NCI-H2196 (cell line): ENCODE measurements at regions not wholly inside any gene's neighbourhood (a gene's known extent, or its start where the extent isn't known, plus 50 kb on each side); places are given as distances from the start of the nearest gene placed in this dataset.

Source experiments
- DNase-seq: peaks from one replicate; lab custom pipeline; 2025; ENCODE audit not compliant: unreplicated experiment; lab: John Stamatoyannopoulos, UW

DNA sequence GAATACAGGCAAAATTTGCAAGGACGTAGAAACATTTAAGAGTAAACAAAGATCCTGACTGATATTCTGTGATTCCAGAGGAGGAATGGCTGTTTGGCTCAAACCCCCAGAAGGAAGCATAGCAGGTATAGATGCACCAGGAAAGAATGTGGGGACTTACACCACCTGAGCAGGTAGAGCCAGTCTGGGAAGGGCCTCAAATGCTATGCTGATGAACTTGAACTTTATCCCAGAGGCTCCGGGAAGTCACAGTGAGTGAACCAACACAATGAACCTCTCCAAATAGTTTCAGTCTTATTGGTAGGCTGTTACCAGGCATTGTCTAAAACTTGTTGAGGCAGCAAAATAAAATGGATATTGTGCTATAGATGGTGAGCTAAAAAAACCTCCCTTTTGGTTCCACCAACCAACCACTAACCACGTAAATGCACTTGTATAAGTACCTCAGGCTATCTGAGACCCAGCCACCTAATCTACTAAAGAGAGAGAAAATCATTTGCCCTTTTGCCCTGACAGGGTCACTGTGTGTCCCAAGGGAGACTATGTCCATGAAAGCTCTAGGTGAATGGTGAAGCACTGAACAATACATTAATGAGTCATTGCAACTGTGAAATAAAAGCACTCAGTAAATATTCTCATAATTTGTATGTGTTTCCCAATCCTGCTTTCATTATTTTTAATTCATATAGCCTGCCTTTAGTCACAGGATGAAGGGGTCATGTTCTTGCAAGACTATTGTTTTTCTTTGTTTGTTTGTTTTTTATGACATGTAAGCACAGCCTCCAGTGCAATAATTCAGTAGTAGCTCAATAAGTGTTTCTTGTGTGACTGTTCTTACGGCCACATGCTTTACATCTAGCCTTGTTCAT, 911.6 kb downstream of the EPHA4 start:
- no peak for DNase-seq

DNA sequence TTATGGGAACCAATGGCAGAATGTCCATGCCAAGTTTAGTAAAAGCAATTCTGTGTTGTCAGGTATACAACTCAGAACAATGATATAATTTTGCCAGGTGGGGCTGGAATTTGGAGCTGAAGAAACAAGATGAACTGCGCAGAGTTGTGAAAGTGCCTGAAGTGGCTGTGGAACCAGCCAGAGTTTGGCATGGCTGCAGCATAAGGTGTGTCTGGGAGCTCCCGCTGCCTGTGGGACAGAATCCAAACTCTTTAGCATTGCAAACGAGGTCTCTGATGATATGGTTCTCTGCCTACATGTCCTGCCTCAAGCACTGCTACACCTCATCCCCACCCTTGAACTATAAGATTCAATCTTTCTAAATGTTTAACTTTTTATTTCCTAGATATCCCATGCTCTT, 909.7 kb downstream of the EPHA4 start:
- DNase-seq = no peak

DNA sequence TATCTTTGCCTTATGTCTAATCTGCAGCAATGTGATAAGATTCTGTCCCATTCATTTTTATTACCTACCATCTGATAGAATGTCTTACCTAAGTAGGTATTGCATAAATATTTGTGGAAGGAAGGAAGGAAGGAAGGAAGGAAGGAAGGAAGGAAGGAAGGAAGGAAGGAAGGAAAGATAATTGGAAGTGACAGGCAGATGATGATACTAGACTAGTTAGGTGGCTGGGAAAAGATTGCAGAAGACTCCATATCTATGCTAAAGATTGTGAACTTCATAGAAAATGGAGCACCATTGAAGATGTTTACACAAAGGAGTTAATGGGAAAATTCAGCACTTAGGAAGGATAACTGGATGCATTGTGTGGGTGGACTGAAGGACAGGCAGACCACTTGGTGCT, 909.0 kb downstream of the EPHA4 start:
- no peak for DNase-seq

DNA sequence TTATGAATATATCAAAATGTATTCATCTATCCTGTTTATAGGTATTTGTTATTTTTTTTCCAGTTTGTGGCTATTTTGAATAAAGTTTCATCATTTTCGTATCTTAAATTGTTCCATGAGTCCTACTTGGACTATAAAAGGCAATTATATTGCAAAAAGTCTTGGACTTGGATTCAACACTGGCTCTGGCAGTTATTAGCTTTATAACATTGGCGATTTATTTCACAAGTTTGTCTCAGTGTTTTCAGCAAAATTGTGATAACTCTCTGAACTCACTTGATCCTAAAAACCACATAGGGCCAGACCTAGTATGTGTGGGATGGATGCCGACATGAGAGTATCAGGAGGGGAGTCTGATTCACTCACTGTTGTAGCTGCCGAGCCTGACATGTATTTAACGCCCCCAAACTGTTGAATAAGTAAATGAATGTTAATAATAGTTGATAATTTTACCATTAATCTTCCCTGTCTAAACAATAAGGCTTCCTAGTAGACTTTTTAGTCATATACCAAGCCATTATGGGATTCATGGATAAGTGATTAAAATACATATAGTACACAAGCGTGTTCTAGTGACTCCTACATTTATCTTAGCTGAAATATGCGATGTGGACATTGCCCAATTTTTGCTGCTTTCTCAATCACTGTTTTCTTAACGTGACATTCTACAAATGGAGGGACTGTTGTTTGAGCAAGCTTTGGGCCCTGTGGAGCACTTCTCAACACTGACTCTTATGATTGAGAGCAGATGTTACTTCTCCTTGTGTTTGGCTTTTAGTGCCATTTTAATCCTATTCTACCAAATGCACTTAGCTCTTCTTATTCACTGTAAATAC, 907.6 kb downstream of the EPHA4 start:
- DNase-seq = no peak

DNA sequence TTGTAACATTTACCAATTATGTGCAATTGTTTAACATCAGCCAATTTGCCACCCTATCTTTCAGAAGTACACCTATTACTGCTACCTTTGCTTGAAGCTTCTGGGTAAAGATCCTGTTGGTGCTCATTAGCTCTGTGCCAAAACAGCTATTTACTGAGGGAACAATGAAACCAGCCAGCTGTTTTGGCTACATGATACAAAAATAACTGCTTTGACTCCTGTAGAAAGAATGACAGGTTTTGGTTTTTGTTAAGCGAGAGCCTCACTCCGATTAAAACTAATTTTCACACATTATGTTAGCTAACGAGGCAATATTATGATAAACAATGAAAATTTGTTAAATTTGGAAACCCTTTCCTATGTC, 907.0 kb downstream of the EPHA4 start:
- DNase-seq = peak; percentile 21

DNA sequence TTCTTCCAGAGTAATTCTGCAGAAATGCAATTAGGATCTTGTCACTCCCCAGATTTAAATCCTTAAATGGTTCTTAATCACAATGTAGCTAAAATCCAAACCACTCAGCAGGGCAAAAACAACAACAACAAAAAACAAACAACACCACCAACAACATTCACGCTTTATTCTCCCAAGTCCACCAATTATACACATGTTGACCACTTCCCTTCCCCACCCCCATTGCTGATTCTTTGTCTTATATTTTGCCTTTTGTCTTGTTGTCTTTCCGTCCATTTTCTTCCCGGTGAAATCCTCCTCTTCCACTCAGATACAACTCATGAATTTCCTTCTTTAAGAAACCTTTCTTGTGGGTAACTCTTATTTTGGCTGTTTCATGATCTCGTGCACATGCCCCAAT, 902.8 kb downstream of the EPHA4 start:
- no peak for DNase-seq

DNA sequence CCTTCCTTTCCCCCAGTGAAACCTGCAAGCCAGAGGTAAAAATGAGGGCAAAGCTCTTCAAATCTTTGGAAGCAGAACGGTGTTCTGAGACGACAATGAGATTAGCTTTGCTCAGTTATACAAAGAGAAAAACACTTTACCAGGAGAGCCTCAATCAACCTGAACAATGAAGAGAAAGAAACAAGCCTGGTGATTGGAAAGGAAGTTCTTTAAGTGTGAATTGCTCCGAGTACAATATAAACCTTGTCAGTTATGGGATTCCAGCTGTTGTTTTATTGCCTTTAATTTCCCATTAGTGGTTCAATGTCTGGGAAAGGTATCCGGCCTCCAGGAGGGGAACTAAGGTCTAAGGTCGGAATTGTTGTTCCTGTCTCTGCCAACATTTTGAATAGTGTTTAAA, 901.6 kb downstream of the EPHA4 start:
- peak; percentile 33 for DNase-seq

DNA sequence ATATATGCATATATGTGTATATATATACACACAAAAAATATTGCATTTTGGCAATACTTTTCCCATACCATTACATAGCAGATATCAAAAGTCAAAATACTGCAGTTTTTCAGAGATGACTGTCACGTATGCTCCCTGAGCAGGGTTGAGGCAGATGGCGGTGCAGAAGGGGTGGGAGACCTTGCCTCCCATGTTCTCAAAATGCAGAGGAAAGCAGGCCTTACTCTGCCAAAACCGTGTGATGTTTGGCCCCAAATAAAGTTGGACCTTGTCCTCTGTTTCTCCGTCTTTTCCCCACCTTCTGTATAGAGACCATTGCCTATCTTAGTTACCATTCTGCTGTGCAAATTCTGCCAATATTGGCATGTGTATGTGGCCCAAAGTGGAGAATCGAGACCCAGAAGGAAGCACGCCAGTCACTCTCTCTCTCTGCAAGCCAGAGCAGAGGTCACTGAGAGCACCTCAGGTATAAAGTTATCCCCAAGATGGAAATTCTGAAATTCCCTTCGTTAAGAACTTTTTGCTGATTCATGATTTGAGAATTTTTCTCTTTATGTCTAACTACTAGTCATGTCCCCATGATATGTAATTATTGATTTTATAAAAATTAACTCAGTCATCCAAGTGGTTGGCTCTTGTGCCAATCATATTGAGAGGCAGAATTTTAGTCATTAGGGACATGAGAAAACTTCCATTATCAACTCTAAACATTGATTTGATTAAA, 898.8 kb downstream of the EPHA4 start:
- DNase-seq = no peak

DNA sequence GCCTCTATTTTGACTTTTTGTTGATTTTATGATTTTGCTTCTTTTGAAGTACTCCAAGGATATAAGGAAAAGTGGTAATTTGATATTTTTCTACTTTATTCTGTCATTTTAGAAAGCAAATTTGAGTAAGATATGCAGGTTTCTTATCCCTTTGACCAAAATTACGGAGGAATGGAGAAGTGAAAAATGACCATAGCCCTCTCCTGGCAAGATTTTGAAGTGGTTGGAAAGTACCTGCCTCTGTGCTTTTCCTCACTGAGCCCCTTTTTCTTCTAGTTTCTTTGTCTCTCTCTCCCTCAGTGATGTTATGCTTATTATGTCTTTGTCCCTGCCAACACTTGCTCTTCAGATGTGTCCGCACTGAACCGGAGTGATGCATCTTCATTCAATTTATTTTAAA, 898.1 kb downstream of the EPHA4 start:
- no peak for DNase-seq

DNA sequence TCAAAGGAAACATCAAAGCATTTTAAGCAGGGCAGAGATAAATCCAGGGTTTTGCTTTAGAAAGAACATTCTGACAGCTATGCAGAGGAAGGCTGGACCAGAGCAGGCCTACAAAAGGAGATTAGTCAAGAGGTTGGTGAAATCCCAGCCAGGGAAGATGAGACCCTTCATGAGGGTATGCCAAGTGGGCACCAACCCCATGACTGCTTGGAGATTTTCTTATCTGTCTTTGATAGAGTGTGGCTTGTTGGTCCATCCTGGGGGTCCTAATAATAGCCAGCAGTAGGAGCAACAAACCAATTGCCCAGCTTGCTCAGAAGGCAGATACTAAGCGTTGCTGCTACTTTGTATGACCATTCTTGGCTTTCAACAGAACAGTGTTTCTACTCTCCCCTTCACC, 895.4 kb downstream of the EPHA4 start:
- no peak for DNase-seq

DNA sequence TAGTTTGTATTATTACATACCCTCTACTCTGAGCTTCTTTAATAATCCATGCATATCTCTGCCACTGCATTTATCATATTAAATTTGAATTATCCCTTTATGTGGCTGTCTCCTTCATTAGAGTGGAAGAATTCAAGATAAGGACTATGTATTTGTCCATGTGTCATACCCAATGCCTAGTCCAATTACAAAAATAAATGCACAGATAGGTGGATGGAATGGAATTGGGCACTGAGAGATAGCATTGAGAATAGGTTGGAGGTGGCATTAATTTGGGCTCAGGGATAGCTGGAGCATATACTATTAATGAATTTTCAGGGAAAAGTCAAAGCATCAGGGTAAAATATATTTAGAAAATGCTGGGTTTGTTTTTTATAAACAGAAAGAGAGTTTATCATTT, 893.2 kb downstream of the EPHA4 start:
- no peak for DNase-seq

DNA sequence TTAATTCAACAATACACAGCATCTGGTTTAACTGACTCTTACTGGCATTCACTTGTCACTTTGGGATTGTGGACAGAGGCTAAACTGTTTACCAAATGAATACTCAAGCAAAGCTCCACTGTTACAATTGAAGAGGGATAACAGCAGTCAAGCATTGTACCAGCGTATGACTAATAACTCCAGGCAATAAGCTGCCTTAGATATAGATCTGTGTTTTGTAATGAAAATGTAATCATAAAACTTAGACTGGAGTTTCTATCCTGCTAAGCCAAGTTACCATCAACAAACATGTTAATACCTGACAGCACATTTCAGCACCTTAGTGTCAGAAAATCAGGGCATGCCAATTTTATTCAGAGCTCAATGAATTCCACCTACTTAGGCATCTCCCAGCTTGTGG, 889.5 kb downstream of the EPHA4 start:
- no peak for DNase-seq

DNA sequence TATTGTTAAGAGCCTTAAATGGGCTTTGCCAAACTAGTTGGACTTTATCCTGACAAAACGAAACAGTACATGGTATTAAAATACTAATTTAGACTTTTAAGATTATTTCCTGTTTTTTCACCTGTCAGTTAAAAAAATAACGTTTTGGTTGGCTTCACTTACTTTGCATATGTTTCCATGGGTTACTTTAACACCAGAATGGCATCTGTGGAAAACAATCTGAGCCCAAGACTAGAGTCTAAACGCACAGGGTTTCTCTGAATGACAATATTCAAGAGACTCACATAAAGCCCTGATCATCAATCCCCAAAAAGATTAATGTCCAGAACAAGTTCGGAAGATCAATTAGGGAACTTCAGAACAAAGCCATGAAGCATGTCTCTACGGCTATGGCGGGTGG, 888.0 kb downstream of the EPHA4 start:
- no peak for DNase-seq

DNA sequence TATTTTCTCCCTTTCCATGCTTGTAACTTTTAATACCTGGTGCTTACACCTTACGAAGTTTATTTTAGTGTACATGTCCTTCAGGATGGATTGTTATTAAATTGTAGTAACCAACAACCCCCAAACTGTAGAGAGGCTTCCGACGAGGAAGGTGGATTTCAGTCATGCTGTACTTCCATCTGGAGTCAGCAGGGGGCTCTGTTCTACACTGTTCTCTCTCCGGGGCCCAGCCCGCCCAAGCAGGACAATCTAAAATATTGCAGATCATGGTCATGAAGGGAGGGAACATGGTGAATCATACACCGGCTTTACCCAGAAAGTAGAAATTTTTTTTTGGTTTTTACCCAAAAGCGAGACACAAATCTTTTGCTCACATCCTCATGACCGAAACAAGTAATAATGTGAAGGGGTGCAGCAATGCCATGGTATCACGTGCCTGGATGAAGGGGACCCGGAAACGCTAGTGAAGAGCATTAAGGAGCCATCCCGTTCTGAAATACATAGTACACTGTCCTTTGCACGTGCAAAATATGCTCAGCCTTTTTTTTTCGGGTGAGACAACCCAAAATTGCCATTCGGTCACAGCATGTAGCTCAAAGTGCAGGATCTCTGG, 884.8 kb downstream of the EPHA4 start:
- DNase-seq = peak; percentile 32

DNA sequence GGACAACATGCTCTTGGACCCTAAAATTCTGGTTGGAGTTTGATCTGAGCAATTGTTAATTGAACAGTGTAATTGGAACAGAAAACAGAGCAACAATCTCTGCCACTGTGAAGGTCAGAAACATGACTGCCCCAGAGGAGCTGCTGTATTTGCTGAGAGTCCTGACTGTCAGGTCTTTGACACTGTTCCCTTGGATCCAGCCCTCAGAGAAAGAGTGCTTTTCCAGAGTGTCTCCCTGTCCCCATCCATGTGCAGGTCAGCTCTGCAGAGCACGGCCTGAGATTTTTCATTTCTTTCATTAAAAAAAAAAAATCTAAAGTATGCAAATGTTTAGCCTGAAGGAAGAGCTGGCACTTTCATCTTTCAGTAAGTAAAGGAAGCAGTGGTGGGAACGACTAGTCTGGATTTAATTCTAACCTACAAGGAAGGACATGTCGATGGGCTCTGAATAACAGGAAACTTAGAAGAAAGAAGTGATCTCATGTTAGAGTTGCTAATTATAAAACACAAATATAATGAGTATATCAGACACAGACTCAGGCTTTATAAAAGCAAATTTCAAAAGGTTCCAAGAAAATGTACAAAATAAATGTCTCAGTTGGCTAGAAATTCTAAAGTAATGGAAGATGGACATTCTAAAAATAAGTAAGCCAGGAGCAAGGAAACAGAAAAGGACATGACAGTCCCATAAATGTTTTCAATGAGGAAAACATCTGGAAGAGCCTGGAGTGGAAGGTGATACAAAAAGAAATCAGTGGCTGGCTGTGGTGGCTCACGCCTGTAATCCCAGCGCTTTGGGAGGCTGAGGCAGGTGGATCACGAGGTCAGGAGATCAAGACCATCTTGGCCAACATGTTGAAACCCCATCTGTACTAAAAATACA, 876.5 kb downstream of the EPHA4 start:
- no peak for DNase-seq

DNA sequence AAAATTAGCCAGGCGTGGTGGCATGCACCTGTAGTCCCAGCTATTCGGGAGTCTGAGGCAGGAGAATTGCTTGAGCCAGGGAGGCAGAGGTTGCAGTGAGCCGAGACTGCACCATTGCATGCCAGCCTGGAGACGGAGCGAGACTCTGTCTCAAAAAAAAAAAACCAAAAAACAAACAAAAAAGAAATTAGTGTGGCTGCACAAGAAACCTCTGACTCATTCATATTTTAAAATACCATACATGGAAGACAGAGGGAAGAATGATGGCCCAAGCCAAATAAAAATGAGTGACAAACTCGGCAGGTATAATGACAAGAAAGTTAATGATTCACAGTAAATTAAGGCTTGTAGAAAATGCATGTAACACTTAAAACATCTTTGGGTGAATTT, 875.8 kb downstream of the EPHA4 start:
- DNase-seq = no peak

DNA sequence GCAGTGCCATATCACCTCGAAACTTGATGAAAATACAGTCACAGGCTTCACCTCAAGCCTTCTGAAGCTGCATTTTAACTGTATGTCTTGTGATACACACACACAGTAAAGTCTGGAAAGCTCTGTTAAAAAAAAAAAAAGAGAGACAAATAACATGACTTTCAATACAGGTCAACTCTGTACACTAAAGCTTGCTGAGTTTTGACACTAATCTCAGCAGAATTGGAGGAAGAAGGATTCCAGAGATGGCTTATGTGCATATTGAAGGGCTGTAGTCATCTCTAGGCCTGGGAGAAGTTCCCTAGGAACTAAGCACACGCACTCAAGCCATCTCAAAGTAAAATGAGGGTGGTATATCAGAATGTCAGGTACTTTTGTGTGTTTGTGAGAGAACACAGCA, 875.1 kb downstream of the EPHA4 start:
- DNase-seq = no peak

DNA sequence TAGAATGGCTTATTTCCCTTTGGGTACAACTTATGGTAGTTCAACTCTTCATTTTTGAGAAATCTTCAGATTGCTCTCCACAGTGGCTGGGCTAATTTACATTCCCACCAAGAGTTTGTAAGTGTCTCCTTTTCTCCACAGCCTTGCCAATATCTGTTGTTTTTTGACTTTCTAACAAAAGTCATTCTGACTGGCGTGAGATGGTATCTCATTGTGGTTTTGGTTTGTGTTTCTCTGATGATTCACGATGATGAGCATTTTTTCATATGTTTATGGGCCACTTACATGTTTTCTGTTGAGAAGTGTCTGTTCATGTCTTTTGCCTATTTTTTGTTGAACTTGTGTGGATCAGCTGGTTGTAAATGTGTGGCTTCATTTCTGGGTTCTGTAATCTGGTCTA, 871.0 kb downstream of the EPHA4 start:
- DNase-seq = no peak

DNA sequence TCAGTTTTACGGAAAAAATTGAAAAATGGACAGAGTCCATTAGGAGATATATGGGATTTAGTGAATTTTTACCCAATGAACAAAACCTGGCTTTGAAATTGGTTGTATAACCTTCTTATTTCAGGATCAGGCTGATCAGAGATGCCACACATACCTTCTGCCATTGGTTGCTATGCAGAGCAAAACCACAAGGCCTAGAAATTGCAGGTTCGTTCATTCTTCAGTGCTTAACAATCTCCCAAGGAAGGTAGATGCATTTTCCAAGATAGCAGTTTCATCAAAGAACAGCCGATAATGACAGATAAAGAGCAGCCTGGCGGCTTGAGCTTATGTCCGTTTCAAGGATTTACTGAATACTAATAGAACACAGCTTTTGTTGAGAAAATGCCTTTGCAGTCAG, 868.8 kb downstream of the EPHA4 start:
- no peak for DNase-seq

DNA sequence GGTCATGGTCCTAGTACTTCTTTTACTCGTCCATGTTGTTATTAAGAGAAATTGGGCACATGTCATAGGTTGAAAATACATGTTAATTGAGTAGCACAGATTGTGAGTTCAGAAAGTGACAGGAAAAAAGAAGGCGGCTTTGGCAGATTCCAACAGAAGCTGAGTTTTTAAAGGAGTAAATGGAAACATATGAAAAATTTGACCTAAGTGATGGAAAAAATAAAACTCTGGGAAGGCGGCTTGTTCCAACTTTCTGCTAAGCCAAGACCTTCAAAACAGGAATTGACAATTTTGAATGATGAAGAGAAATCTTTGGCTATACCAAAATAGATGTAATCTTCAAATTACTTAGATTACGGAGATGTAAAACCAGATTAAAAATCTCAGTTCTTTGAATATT, 868.0 kb downstream of the EPHA4 start:
- no peak for DNase-seq
